Esophagus muscularis mucosa (tissue), 4 donors: ENCODE measurements at regions not wholly inside any gene's neighbourhood (a gene's known extent, or its start where the extent isn't known, plus 50 kb on each side); places are given as distances from the start of the nearest gene placed in this dataset.

Experiments
- CTCF ChIP-seq, 3 experiments: fragments of 200-600 bp in 2 of 3; fragments of 450-650 bp in 1 of 3; sonication (generic) in 2 of 3; IDR thresholded peaks; one replicate each; pipeline ENCODE4 v1.5.1; 2017 to 2019; ENCODE audit warnings: antibody characterized with exemption in 3 of 3, mild to moderate bottlenecking in 2 of 3, moderate library complexity in 1 of 3
- EP300 ChIP-seq: sonication (generic); formaldehyde crosslinking; IDR thresholded peaks from one replicate; pipeline ENCODE4 v1.6.1; 2017; ENCODE audit warnings: antibody characterized with exemption
- POLR2A ChIP-seq: fragments of 450-650 bp; IDR thresholded peaks from one replicate; pipeline ENCODE4 v1.6.1; 2017; ENCODE audit warnings: antibody characterized with exemption, moderate library complexity, mild to moderate bottlenecking, low read depth

- TF ChIP-seq CTCF (IDR thresholded peaks at IDR 0.05) (no peak), EP300 (no peak), POLR2A (no peak)
These were observed 98.6 kb downstream of the NXPE2 start for GRCh38 chr11:114776956-114777355.
